ENCODE measurements at regions not wholly inside any gene's neighbourhood (a gene's known extent, or its start where the extent isn't known, plus 50 kb on each side); places are given as distances from the start of the nearest gene placed in this dataset.

DNA sequence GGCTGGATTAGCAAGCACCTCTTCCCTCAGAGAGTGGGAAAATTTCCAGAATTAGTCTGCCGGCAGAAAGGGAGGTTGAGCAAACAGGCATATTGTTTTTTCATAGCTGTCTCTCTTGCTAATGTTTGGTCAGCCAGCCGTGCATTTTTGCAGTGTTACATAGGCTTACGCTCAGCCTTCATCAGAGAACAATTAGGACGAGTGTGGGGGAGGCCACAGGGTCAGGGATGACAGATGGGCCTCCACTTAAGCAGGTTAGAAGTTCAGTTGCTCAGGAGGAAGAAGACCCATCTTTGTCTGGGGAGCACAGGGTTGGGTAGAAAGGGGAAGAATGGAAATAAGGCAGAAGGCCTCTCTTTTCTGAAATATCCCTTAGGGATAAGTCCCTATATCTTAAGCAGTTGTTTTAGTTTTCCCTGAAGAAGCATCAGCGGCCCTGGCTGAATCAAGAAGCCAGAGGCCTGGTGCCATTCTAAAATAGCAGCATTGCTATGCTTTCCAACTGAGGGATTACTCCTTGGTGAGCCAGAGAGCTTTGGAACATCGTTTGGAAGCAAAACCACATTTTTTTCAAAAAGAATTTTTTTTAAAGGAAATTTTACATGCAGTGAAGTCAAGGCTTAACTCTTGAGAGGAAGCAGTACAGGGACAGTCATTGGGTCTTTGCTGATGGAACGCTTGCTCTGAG is 118.8 kb downstream of the SMIM20 start:
- Histone ChIP-seq H3K27ac (ENCODE audit: low read length) (no peak overlapping the region), H3K4me3 (ENCODE audit: control insufficient read depth in 1 of 2, extremely low read depth in 1 of 2, low read length in 1 of 2) (no peak overlapping the region), H3K9me3 (no peaks in the 10 kb centered on the region), H3K36me3 (ENCODE audit: control insufficient read depth in 2 of 2, extremely low read depth in 1 of 2, insufficient read depth in 1 of 2, low read length in 1 of 2) (no peaks in the 10 kb centered on the region), H3K27me3 (replicated peaks in 1 of 2; ENCODE audit: control insufficient read depth in 2 of 2, extremely low read depth in 1 of 2, insufficient read depth in 2 of 2, low read length in 1 of 2) (peaks cover 0 to 18% of the 10 kb centered on the region in 2 experiments), H3K4me1 (ENCODE audit: control insufficient read depth in 1 of 2, extremely low read depth in 1 of 2, insufficient read depth in 2 of 2, low read length in 2 of 2) (peaks cover 0 to 9% of the 10 kb centered on the region in 2 experiments)
- peaks cover 3 to 8% of the 10 kb centered on the region in 2 donors for H3K27me3 Mint-ChIP-seq
- ATAC-seq (replicated peaks in 1 of 4) (no peak), DNase-seq (no peak)
- WGBS (ENCODE audit: insufficient coverage) = 91% methylated on average over 6 of the region's 7 CpGs
- H3K36me3 Mint-ChIP-seq = no peaks in the 10 kb centered on the region
- H3K4me1 Mint-ChIP-seq = peaks cover 0 to 2% (median 0%) of the 10 kb centered on the region in 3 donors
- no peak overlapping the region for H3K27ac Mint-ChIP-seq
- H3K9me3 Mint-ChIP-seq = no peaks in the 10 kb centered on the region
- POLR2A ChIA-PET = no interaction called here
- no peak overlapping the region for H3K4me3 Mint-ChIP-seq
- CTCF ChIA-PET = no interaction called here

DNA sequence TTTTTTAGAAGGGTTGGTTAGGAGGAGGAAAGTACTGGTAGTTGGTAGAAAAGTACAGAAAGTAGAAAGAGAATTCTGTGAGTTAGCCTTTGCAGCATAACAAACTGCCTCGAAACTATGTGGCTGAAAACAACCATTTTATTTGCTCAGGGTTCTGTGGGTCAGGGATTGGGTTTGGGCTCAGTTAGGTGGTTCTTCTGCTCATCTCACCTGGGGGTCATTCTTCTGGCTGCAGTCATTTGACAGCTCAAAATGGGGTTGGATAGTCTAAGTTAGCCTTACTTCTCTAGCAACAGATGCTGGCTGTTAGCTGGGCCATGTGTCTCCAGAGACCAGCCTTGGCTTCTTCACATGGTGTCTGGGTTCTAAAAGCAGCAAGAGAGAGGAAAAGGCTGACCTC is 119.4 kb downstream of the SMIM20 start:
- POLR2A ChIA-PET = no interaction called here
- Mint-ChIP-seq H3K36me3 (no peaks in the 10 kb centered on the region), H3K4me3 (no peak overlapping the region), H3K27ac (no peak overlapping the region), H3K9me3 (no peaks in the 10 kb centered on the region), H3K27me3 (peaks cover 3 to 8% of the 10 kb centered on the region in 2 donors), H3K4me1 (peaks cover 0 to 2% (median 0%) of the 10 kb centered on the region in 3 donors)
- H3K27ac ChIP-seq (ENCODE audit: low read length) = no peak overlapping the region
- peaks cover 0 to 14% of the 10 kb centered on the region in 2 experiments for H3K27me3 ChIP-seq (replicated peaks in 1 of 2; ENCODE audit: control insufficient read depth in 2 of 2, extremely low read depth in 1 of 2, insufficient read depth in 2 of 2, low read length in 1 of 2)
- ATAC-seq (replicated peaks in 1 of 4) (no peak), DNase-seq (no peak)
- CTCF ChIA-PET = no interaction called here
- H3K9me3 ChIP-seq = no peaks in the 10 kb centered on the region
- 83% methylated on average over 1 of the region's 1 CpG for WGBS (ENCODE audit: insufficient coverage)
- no peaks in the 10 kb centered on the region for H3K36me3 ChIP-seq (ENCODE audit: control insufficient read depth in 2 of 2, extremely low read depth in 1 of 2, insufficient read depth in 1 of 2, low read length in 1 of 2)
- H3K4me1 ChIP-seq (ENCODE audit: control insufficient read depth in 1 of 2, extremely low read depth in 1 of 2, insufficient read depth in 2 of 2, low read length in 2 of 2) = peaks cover 0 to 8% of the 10 kb centered on the region in 2 experiments
- H3K4me3 ChIP-seq (ENCODE audit: control insufficient read depth in 1 of 2, extremely low read depth in 1 of 2, low read length in 1 of 2) = no peak overlapping the region

DNA sequence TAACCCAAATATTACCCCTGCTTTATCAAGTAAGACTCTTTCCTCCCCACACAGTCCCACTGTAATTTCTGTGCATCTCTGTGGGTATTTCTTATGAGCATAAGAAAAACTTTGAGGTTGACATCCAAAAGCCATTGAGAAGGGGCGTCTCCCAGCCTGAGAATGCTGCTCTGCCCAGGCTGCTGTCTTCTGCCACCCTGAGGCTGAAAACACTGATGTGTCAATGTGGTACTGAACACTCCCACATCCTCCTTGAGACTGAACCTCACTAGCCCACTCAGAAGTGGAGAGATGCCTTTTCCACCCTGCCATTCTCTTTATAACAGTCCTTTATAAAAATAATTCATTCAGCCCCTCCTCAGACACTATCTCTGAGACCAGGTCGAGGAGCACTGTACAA is 120.8 kb downstream of the SMIM20 start:
- H3K27ac Mint-ChIP-seq = no peak overlapping the region
- no peak overlapping the region for H3K27ac ChIP-seq (ENCODE audit: low read length)
- POLR2A ChIA-PET = no interaction called here
- H3K36me3 Mint-ChIP-seq = no peaks in the 10 kb centered on the region
- CTCF ChIA-PET = no interaction called here
- peaks cover 0 to 3% of the 10 kb centered on the region in 2 experiments for H3K27me3 ChIP-seq (replicated peaks in 1 of 2; ENCODE audit: control insufficient read depth in 2 of 2, extremely low read depth in 1 of 2, insufficient read depth in 2 of 2, low read length in 1 of 2)
- peaks cover 1 to 8% of the 10 kb centered on the region in 2 donors for H3K27me3 Mint-ChIP-seq
- no peaks in the 10 kb centered on the region for H3K4me1 ChIP-seq (ENCODE audit: control insufficient read depth in 1 of 2, extremely low read depth in 1 of 2, insufficient read depth in 2 of 2, low read length in 2 of 2)
- H3K9me3 Mint-ChIP-seq = no peaks in the 10 kb centered on the region
- H3K36me3 ChIP-seq (ENCODE audit: control insufficient read depth in 2 of 2, extremely low read depth in 1 of 2, insufficient read depth in 1 of 2, low read length in 1 of 2) = no peaks in the 10 kb centered on the region
- H3K4me1 Mint-ChIP-seq = no peaks in the 10 kb centered on the region
- no peak overlapping the region for H3K4me3 ChIP-seq (ENCODE audit: control insufficient read depth in 1 of 2, extremely low read depth in 1 of 2, low read length in 1 of 2)
- 50% methylated on average over 1 of the region's 2 CpGs for WGBS (ENCODE audit: insufficient coverage)
- ATAC-seq (replicated peaks in 1 of 4) (no peak), DNase-seq (no peak)
- H3K9me3 ChIP-seq = no peaks in the 10 kb centered on the region
- H3K4me3 Mint-ChIP-seq = no peak overlapping the region

DNA sequence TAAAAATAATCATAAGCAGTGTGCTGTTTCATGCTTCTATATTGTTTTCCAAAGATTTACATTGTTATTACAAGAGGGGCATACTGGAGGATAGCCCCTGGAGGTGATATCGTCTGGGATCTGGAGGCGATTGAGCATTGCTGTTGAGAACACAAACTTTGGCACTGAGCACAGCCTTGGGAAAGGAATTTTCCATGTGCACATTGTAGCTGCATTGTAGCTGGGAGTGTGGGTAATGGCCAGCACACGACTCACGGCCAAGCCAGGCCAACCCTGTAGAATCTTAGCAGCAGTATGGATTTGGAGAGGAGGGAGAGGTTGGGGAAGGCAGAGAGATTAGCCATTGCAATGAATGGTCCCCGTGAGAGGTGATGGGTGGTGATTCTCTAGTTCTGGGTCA is 121.9 kb downstream of the SMIM20 start:
- H3K9me3 Mint-ChIP-seq = no peaks in the 10 kb centered on the region
- no peak overlapping the region for H3K4me3 ChIP-seq (ENCODE audit: control insufficient read depth in 1 of 2, extremely low read depth in 1 of 2, low read length in 1 of 2)
- CTCF ChIA-PET = no interaction called here
- no peaks in the 10 kb centered on the region for H3K4me1 Mint-ChIP-seq
- DNase-seq = no peak
- H3K4me3 Mint-ChIP-seq = no peak overlapping the region
- no peaks in the 10 kb centered on the region for H3K27me3 Mint-ChIP-seq
- H3K27ac Mint-ChIP-seq = no peak overlapping the region
- WGBS (ENCODE audit: insufficient coverage) = 84% methylated on average over 5 of the region's 5 CpGs
- POLR2A ChIA-PET = no interaction called here
- ATAC-seq (replicated peaks in 1 of 4) = no peak
- H3K27me3 ChIP-seq (replicated peaks in 1 of 2; ENCODE audit: control insufficient read depth in 2 of 2, extremely low read depth in 1 of 2, insufficient read depth in 2 of 2, low read length in 1 of 2) = peaks cover 0 to 6% of the 10 kb centered on the region in 2 experiments
- H3K9me3 ChIP-seq = no peaks in the 10 kb centered on the region
- H3K36me3 Mint-ChIP-seq = no peaks in the 10 kb centered on the region
- H3K27ac ChIP-seq (ENCODE audit: low read length) = no peak overlapping the region
- no peaks in the 10 kb centered on the region for H3K36me3 ChIP-seq (ENCODE audit: control insufficient read depth in 2 of 2, extremely low read depth in 1 of 2, insufficient read depth in 1 of 2, low read length in 1 of 2)
- H3K4me1 ChIP-seq (ENCODE audit: control insufficient read depth in 1 of 2, extremely low read depth in 1 of 2, insufficient read depth in 2 of 2, low read length in 2 of 2) = no peaks in the 10 kb centered on the region

DNA sequence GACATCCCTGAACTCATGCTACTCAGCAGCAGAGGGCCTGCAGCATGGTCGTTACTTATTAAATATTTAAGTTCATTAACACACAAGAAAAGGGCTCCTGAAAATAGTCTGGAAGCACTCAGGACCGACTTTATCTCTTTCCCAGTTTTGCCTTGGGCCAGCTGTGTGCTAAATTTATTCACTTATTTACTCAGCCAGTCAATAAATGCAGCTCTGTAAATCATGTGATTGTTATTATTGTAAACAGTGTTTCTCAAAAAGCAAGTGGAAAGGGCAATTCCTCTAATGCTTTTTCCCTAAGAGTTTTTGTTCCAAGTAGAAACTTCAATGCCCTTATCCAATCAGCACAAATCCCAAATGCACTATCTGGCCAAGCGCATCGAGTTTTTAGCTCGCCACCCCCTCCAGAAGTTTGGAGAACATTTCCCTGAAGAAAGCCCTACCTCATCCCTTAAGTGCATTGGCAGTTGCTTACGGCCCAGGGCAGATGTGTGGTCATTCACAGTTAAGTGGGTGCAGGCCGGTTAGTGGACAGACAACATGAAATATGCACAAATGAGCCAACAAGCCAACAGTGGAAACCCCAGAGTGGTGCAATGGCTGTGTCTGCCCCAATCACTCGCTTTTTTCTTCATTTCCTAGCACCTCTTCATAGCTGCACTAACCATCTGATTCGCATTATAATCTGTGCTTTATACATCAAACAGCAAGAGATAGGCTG is 125.8 kb downstream of the SMIM20 start:
- Histone ChIP-seq H3K36me3 (ENCODE audit: control insufficient read depth in 2 of 2, extremely low read depth in 1 of 2, insufficient read depth in 1 of 2, low read length in 1 of 2) (no peaks in the 10 kb centered on the region), H3K9me3 (no peaks in the 10 kb centered on the region), H3K27me3 (replicated peaks in 1 of 2; ENCODE audit: control insufficient read depth in 2 of 2, extremely low read depth in 1 of 2, insufficient read depth in 2 of 2, low read length in 1 of 2) (peaks cover 0 to 6% of the 10 kb centered on the region in 2 experiments), H3K27ac (ENCODE audit: low read length) (no peak overlapping the region), H3K4me1 (ENCODE audit: control insufficient read depth in 1 of 2, extremely low read depth in 1 of 2, insufficient read depth in 2 of 2, low read length in 2 of 2) (no peaks in the 10 kb centered on the region), H3K4me3 (ENCODE audit: control insufficient read depth in 1 of 2, extremely low read depth in 1 of 2, low read length in 1 of 2) (no peak overlapping the region)
- Mint-ChIP-seq H3K4me3 (no peak overlapping the region), H3K27ac (no peak overlapping the region), H3K27me3 (peaks cover 2 to 4% of the 10 kb centered on the region in 2 donors), H3K36me3 (no peaks in the 10 kb centered on the region), H3K9me3 (no peaks in the 10 kb centered on the region), H3K4me1 (no peaks in the 10 kb centered on the region)
- 94% methylated on average over 4 of the region's 9 CpGs for WGBS (ENCODE audit: insufficient coverage)
- ATAC-seq (replicated peaks in 1 of 4) (no peak), DNase-seq (no peak)
- POLR2A ChIA-PET = no interaction called here
- CTCF ChIA-PET = no interaction called here

DNA sequence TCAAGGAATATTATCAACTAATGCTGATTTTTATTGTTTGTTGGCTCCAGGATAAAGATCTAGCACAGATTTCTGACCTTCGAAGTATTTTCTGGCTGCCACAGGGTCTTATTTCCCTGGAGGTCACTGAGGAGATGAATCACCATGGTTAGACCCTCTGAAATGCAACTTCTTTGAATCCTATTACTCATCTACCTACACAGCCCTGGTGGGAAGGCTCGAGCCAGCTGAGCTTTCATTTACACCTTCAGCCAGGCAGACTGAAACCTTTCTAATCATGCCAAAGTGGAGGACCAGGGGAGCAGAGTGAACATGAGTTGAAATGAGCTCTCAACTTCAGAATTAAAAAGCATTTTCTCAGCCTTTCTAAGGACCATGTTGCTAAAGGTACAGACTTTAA is 130.5 kb downstream of the SMIM20 start:
- ATAC-seq (replicated peaks in 1 of 4) = no peak
- Histone ChIP-seq H3K4me1 (ENCODE audit: control insufficient read depth in 1 of 2, extremely low read depth in 1 of 2, insufficient read depth in 2 of 2, low read length in 2 of 2) (no peaks in the 10 kb centered on the region), H3K27me3 (replicated peaks in 1 of 2; ENCODE audit: control insufficient read depth in 2 of 2, extremely low read depth in 1 of 2, insufficient read depth in 2 of 2, low read length in 1 of 2) (peaks cover 0 to 14% of the 10 kb centered on the region in 2 experiments), H3K36me3 (ENCODE audit: control insufficient read depth in 2 of 2, extremely low read depth in 1 of 2, insufficient read depth in 1 of 2, low read length in 1 of 2) (no peaks in the 10 kb centered on the region), H3K4me3 (ENCODE audit: control insufficient read depth in 1 of 2, extremely low read depth in 1 of 2, low read length in 1 of 2) (no peak overlapping the region), H3K27ac (ENCODE audit: low read length) (no peak overlapping the region), H3K9me3 (no peaks in the 10 kb centered on the region)
- 83% methylated on average over 1 of the region's 2 CpGs for WGBS (ENCODE audit: insufficient coverage)
- H3K36me3 Mint-ChIP-seq = no peaks in the 10 kb centered on the region
- no peak overlapping the region for H3K4me3 Mint-ChIP-seq
- ChIA-PET CTCF (interaction anchor here in 1 of 2 donors (0.7 kb wide), 1 partner anchor 12 kb away, joined by 3 read pairs; no protein-coding TSS in a partner anchor), POLR2A (no interaction called here)
- no peak for DNase-seq
- H3K27me3 Mint-ChIP-seq = peaks cover 6 to 15% of the 10 kb centered on the region in 2 donors
- H3K27ac Mint-ChIP-seq = no peak overlapping the region
- H3K4me1 Mint-ChIP-seq = no peaks in the 10 kb centered on the region
- H3K9me3 Mint-ChIP-seq = peaks cover 0 to 5% (median 0%) of the 10 kb centered on the region in 3 donors
